Stomach (tissue), 8 donors: ENCODE measurements at regions not wholly inside any gene's neighbourhood (a gene's known extent, or its start where the extent isn't known, plus 50 kb on each side); places are given as distances from the start of the nearest gene placed in this dataset.

Source experiments
- DNase-seq, 2 donors: peaks; one replicate each; pipeline versions ENCODE4 v3.0.0 to v3.0.0-alpha.2; 2013 to 2019
- H3K27ac ChIP-seq, 5 donors: fragments of 200-600 bp in 4 of 5; sonication (generic) in 4 of 5; one replicate each; pipeline ENCODE4 v1.5.1; 2013 to 2019; ENCODE audit warnings: mild to moderate bottlenecking in 1 of 5, moderate library complexity in 1 of 5
- H3K27me3 ChIP-seq, 3 donors: fragments of 200-600 bp; sonication (generic); one replicate each; pipeline ENCODE4 v1.5.1; 2017 to 2019; ENCODE audit warnings: mixed run types in 1 of 3
- H3K36me3 ChIP-seq, 4 donors: fragments of 200-600 bp; sonication (generic); 1 replicate in 3 of 4; 2 replicates in 1 of 4; pipeline ENCODE4 v1.5.1; 2016 to 2019
- H3K4me1 ChIP-seq, 4 donors: fragments of 200-600 bp; sonication (generic); one replicate each; pipeline ENCODE4 v1.5.1; 2016 to 2019
- H3K4me3 ChIP-seq, 4 donors: fragments of 200-600 bp; sonication (generic) in 3 of 4; one replicate each; pipeline ENCODE4 v1.5.1; 2016 to 2019; ENCODE audit warnings: mild to moderate bottlenecking in 1 of 4
- H3K9me3 ChIP-seq, 4 donors: fragments of 200-600 bp; sonication (generic); one replicate each; pipeline ENCODE4 v1.5.1; 2016 to 2019
- EP300 ChIP-seq: sonication (generic); formaldehyde crosslinking; IDR thresholded peaks from one replicate; pipeline ENCODE4 v1.6.1; 2017; ENCODE audit warnings: antibody characterized with exemption
- POLR2A ChIP-seq, 4 donors: fragments of 450-650 bp; IDR thresholded peaks; one replicate each; pipeline ENCODE4 v1.6.1; 2016; ENCODE audit warnings: antibody characterized with exemption in 4 of 4, control low read depth in 2 of 4, mild to moderate bottlenecking in 1 of 4, moderate library complexity in 1 of 4
- POLR2AphosphoS5 ChIP-seq, 3 donors: sonication (generic); formaldehyde crosslinking; IDR thresholded peaks; one replicate each; pipeline ENCODE4 v1.6.1; 2016; ENCODE audit warnings: antibody characterized with exemption in 3 of 3
- WGBS, 5 donors: extraction: QIAGEN DNeasy Blood & Tissue Kit in 3 of 5; methylation state at CpG; one replicate each; pipeline versions ENCODE4 v1.1.5 to v1.1.7; 2013 to 2018; 5-methylcytosine and 5-hydroxymethylcytosine counted together
- intact Hi-C: fragments of 100-400 bp; cut with DNase I; formaldehyde crosslinking; loops from one replicate; pipeline ENCODE4 v1.15.1; 2023; ENCODE audit warnings: low total_unique reads
- TF ChIP-seq, protein P1 (sequence below), 7 experiments: fragments of 450-650 bp in 4 of 7; fragments of 200-600 bp in 3 of 7; sonication (generic) in 3 of 7; IDR thresholded peaks; one replicate each; pipeline ENCODE4 v1.5.1; 2016 to 2019; ENCODE audit warnings: antibody characterized with exemption in 7 of 7, control low read depth in 2 of 7, mild to moderate bottlenecking in 1 of 7
- donor health status: healthy with polysubstance abuse.
- donor health status: Bipolar disorder and iron deficiency.
- donor health status: healthy.

DNA sequence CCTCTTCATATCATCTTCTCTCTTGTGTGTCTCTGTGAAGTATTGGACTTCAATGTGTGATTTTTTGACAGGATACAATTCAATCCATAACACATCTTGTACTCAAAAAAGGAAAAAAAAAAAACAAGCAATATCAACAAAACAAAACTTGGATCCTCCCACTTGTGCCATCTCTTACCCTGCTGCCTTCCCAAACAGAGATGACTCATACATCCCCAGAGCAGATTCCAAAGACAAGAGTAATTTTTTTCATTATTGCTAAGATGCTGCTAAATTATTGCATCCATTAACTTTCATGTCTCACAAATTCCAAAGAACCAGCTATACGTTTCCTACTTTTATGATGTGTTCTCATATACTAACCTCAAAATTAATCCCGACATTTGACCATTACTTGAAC is 479.2 kb downstream of the GBA3 start:
- WGBS, 5 donors, result 45 to 61% (median 48%) methylated on average over 2 of the region's 2 CpGs
- DNase-seq, result no peak
- Histone ChIP-seq H3K27me3 (no peaks in the 10 kb centered on the region), H3K9me3 (no peaks in the 10 kb centered on the region), H3K27ac (no peak overlapping the region), H3K4me3 (no peak overlapping the region), H3K36me3 (no peaks in the 10 kb centered on the region), H3K4me1 (no peaks in the 10 kb centered on the region)
- TF ChIP-seq POLR2A (IDR thresholded peaks at IDR 0.05), result no peak
- TF ChIP-seq, protein P1, sequence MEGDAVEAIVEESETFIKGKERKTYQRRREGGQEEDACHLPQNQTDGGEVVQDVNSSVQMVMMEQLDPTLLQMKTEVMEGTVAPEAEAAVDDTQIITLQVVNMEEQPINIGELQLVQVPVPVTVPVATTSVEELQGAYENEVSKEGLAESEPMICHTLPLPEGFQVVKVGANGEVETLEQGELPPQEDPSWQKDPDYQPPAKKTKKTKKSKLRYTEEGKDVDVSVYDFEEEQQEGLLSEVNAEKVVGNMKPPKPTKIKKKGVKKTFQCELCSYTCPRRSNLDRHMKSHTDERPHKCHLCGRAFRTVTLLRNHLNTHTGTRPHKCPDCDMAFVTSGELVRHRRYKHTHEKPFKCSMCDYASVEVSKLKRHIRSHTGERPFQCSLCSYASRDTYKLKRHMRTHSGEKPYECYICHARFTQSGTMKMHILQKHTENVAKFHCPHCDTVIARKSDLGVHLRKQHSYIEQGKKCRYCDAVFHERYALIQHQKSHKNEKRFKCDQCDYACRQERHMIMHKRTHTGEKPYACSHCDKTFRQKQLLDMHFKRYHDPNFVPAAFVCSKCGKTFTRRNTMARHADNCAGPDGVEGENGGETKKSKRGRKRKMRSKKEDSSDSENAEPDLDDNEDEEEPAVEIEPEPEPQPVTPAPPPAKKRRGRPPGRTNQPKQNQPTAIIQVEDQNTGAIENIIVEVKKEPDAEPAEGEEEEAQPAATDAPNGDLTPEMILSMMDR (IDR thresholded peaks at IDR 0.05), result no peak
- TF ChIP-seq POLR2AphosphoS5 (IDR thresholded peaks at IDR 0.05), result no peak
- TF ChIP-seq EP300, result no peak
- intact Hi-C loops, result no loop called here

- Histone ChIP-seq H3K4me1 (no peaks in the 10 kb centered on the region), H3K27ac (no peak overlapping the region), H3K4me3 (no peak overlapping the region), H3K9me3 (no peaks in the 10 kb centered on the region), H3K36me3 (no peaks in the 10 kb centered on the region), H3K27me3 (no peaks in the 10 kb centered on the region)
- no peak for DNase-seq
- intact Hi-C loops, result no loop called here
- 74 to 85% (median 77%) methylated on average over 6 of the region's 6 CpGs for WGBS, 5 donors
- TF ChIP-seq, protein P1 (IDR thresholded peaks at IDR 0.05), result no peak
- TF ChIP-seq POLR2A (IDR thresholded peaks at IDR 0.05), result no peak
- TF ChIP-seq POLR2AphosphoS5 (IDR thresholded peaks at IDR 0.05), result no peak
- no peak for TF ChIP-seq EP300
Measured at GRCh38 chr4:23169608-23170311, 477.0 kb downstream of the GBA3 start.

DNA sequence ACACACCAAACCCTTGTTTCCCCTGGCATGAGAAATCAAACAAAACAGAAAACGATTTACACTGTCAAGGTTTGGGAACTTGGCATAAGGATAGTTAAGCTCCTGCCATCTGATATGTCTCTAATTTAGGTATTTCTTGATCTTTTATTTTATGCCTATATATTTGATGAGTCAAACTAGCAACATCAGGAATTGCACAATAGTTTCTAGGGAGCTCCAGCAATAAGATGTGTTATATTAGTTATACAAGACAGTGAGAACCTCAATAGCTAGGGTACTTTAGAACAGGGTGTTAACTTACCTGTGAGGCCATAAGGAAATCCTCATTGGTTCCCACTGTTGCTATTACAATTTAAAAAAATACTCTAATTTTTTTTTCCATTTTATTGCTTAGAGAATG is 474.2 kb downstream of the GBA3 start:
- WGBS, 5 donors, result 50 to 71% (median 61%) methylated on average over 1 of the region's 1 CpG
- no peaks in the 10 kb centered on the region for H3K36me3 ChIP-seq
- no peak overlapping the region for H3K4me3 ChIP-seq
- H3K4me1 ChIP-seq, result no peaks in the 10 kb centered on the region
- H3K9me3 ChIP-seq, result no peaks in the 10 kb centered on the region
- TF ChIP-seq POLR2AphosphoS5 (IDR thresholded peaks at IDR 0.05) (no peak), POLR2A (IDR thresholded peaks at IDR 0.05) (no peak), EP300 (no peak)
- TF ChIP-seq, protein P1 (IDR thresholded peaks at IDR 0.05), result no peak
- no peaks in the 10 kb centered on the region for H3K27me3 ChIP-seq
- no peak overlapping the region for H3K27ac ChIP-seq
- intact Hi-C loops, result no loop called here
- no peak for DNase-seq

DNA sequence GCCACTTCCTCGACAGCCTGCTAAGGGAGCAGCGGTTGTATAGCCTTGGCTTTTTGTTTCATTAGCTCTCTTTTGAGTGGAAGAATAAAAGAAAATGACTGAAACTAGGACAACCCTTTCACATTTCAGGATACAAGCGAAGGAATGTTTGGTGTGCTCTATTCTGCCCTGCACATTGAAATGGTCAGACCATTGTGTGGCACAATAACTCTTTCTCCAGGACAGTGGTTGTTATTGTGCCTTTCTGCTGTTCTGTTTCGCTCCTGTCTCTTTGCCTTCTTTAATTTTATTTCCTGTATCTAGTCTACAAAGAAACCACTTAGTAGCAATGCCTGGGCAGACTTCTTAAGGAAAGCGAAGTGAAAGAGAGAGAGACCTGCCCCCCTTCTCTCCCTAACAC is 473.7 kb downstream of the GBA3 start:
- intact Hi-C loops, result no loop called here
- Histone ChIP-seq H3K27me3 (no peaks in the 10 kb centered on the region), H3K4me1 (no peaks in the 10 kb centered on the region), H3K9me3 (no peaks in the 10 kb centered on the region), H3K36me3 (no peaks in the 10 kb centered on the region), H3K4me3 (no peak overlapping the region), H3K27ac (no peak overlapping the region)
- TF ChIP-seq, protein P1 (IDR thresholded peaks at IDR 0.05), result no peak
- TF ChIP-seq POLR2A (IDR thresholded peaks at IDR 0.05), result no peak
- TF ChIP-seq EP300, result no peak
- TF ChIP-seq POLR2AphosphoS5 (IDR thresholded peaks at IDR 0.05), result no peak
- WGBS, 5 donors, result 76 to 87% (median 83%) methylated on average over 5 of the region's 5 CpGs
- no peak for DNase-seq
